Ascending aorta (tissue), 2 donors: ENCODE measurements at regions not wholly inside any gene's neighbourhood (a gene's known extent, or its start where the extent isn't known, plus 50 kb on each side); places are given as distances from the start of the nearest gene placed in this dataset.
"Not testable (repeated sequence)": the region's sequence is repeated elsewhere in the genome, so short reads cannot be mapped to it uniquely, and the experiment has no call there.

Experiments
- DNase-seq, 2 donors: peaks; one replicate each; pipeline ENCODE4 v3.0.0-alpha.2; 2019; ENCODE audit warnings: low spot score in 2 of 2
- H3K27ac ChIP-seq, 2 donors: fragments of 200-600 bp; sonication (generic); one replicate each; pipeline ENCODE4 v1.5.1; 2016 to 2017; ENCODE audit warnings: mild to moderate bottlenecking in 1 of 2
- H3K27me3 ChIP-seq: fragments of 200-600 bp; sonication (generic); one replicate; pipeline ENCODE4 v1.5.1; 2017
- H3K36me3 ChIP-seq, 2 donors: fragments of 200-600 bp; sonication (generic); one replicate each; pipeline ENCODE4 v1.5.1; 2016
- H3K4me1 ChIP-seq, 2 donors: fragments of 200-600 bp; sonication (generic); one replicate each; pipeline ENCODE4 v1.5.1; 2016 to 2017; ENCODE audit warnings: mild to moderate bottlenecking in 1 of 2
- H3K4me3 ChIP-seq, 2 donors: fragments of 200-600 bp; sonication (generic); one replicate each; pipeline ENCODE4 v1.5.1; 2016 to 2017; ENCODE audit warnings: mild to moderate bottlenecking in 1 of 2
- H3K9me3 ChIP-seq, 2 donors: fragments of 200-600 bp; sonication (generic); one replicate each; pipeline ENCODE4 v1.5.1; 2016
- intact Hi-C: fragments of 100-400 bp; cut with DNase I; formaldehyde crosslinking; loops from one replicate; pipeline ENCODE4 v1.15.1; 2023
- TF ChIP-seq, protein P1 (sequence below), 3 experiments: fragments of 200-600 bp in 2 of 3; fragments of 450-650 bp in 1 of 3; sonication (generic) in 2 of 3; IDR thresholded peaks; one replicate each; pipeline ENCODE4 v1.5.1; 2016 to 2019; ENCODE audit warnings: antibody characterized with exemption in 3 of 3, mild to moderate bottlenecking in 1 of 3, moderate library complexity in 1 of 3

DNA sequence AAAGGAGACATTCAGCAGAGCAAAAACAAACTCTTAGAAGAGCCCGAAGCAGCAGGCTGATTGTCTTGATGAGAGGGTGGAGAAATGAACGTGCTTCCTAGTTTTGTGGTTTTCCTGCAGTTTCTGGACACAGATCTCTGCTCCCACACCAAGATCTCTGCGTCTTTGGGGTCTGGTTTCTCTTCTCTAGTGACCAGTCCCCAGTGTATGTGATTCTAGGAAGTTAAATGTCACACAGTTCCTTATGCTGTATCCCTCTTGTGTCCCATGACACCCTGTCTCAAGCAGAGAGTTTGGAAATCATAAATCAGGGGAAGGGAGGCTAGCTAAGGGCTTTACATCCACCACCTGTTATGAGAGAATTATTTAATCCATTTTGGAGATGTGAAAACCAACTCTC lies 55.4 kb upstream of the KLF14 start:
- DNase-seq = no peak
- Histone ChIP-seq H3K9me3 (no peaks in the 10 kb centered on the region), H3K36me3 (no peaks in the 10 kb centered on the region), H3K27ac (no peak overlapping the region), H3K4me3 (no peak overlapping the region), H3K4me1 (no peaks in the 10 kb centered on the region), H3K27me3 (no peaks in the 10 kb centered on the region)
- intact Hi-C loops = no loop called here
- TF ChIP-seq, protein P1, sequence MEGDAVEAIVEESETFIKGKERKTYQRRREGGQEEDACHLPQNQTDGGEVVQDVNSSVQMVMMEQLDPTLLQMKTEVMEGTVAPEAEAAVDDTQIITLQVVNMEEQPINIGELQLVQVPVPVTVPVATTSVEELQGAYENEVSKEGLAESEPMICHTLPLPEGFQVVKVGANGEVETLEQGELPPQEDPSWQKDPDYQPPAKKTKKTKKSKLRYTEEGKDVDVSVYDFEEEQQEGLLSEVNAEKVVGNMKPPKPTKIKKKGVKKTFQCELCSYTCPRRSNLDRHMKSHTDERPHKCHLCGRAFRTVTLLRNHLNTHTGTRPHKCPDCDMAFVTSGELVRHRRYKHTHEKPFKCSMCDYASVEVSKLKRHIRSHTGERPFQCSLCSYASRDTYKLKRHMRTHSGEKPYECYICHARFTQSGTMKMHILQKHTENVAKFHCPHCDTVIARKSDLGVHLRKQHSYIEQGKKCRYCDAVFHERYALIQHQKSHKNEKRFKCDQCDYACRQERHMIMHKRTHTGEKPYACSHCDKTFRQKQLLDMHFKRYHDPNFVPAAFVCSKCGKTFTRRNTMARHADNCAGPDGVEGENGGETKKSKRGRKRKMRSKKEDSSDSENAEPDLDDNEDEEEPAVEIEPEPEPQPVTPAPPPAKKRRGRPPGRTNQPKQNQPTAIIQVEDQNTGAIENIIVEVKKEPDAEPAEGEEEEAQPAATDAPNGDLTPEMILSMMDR (IDR thresholded peaks at IDR 0.05) = no peak

DNA sequence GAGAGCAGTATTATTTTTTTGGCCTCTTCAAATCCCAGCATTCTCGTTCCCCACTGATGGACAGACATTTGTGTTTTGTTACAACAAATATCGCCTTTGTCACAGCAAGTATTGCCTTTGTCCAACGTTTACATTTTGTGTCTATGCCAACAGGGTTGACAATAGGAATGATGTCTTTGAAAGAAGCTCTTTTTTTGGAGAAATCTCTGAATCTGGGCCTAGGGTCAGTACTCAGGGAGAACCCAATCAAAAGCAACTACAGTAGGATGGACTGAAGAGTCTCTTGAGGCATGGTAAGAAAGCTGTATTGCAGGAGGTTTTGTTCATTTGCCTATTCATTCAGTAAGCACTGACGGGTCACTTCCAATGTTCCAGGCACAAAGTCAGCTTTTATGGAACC lies 57.7 kb upstream of the KLF14 start:
- Histone ChIP-seq H3K4me1 (no peaks in the 10 kb centered on the region), H3K4me3 (no peak overlapping the region), H3K27me3 (no peaks in the 10 kb centered on the region), H3K36me3 (no peaks in the 10 kb centered on the region), H3K9me3 (no peaks in the 10 kb centered on the region), H3K27ac (no peak overlapping the region)
- TF ChIP-seq, protein P1 (IDR thresholded peaks at IDR 0.05) = no peak
- no peak for DNase-seq
- intact Hi-C loops = no loop called here

DNA sequence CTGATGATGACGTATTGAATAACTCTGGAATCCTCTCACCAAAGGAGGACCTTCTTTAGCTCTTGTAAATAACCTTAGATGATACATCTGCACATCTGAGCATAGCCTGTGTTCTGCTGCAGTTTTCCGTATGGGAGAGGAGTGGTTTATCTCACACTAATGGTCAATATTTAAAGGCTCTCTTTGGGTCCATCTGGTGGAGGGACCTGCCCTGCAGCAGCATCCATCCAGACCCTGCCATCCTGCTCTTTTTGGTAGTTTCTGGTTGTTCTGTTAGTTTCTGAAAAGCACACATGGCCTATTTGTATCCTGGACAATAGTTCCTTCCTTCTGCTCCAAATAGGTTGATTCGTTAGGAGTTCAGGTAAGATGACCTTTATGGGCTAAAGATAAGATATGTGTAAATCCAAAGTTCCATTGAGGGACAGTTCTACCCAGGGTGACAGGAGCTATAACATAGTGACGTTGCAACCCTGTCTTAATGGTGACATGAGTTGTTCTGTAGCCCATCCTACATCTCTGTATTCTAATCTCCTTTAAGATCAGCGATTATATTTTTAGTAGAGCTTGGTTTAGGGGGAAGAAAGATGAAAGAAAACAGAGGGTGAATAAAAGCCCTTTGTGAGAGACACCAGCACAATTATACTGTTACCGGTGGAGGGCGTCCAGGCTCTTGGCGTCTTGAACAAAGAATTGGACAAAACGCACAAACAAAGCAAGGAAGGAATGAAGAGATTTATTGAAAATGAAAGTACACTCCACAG lies 60.0 kb upstream of the KLF14 start:
- H3K4me3 ChIP-seq = no peak overlapping the region
- no peaks in the 10 kb centered on the region for H3K9me3 ChIP-seq
- H3K27me3 ChIP-seq = no peaks in the 10 kb centered on the region
- no peaks in the 10 kb centered on the region for H3K4me1 ChIP-seq
- DNase-seq = no peak
- H3K36me3 ChIP-seq = no peaks in the 10 kb centered on the region
- intact Hi-C loops = no loop called here
- H3K27ac ChIP-seq = no peak overlapping the region
- TF ChIP-seq, protein P1 (IDR thresholded peaks at IDR 0.05) = no peak

DNA sequence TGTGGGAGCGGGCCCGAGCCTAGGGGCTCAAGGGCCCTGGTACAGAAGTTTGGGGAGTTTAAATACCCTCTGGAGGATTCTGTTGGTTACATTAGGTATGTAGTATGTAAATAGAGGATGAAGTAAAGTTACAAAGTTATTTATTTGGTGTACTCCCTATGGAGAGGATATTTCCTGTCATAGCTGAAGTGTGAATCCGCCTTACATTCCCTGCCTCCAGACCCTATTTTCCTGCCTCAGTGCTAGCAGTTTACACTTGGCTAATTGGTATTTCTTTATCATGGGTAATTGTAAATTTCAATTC lies 60.6 kb upstream of the KLF14 start:
- H3K36me3 ChIP-seq = no peaks in the 10 kb centered on the region
- no peaks in the 10 kb centered on the region for H3K27me3 ChIP-seq
- no peaks in the 10 kb centered on the region for H3K4me1 ChIP-seq
- no peak overlapping the region for H3K4me3 ChIP-seq
- TF ChIP-seq, protein P1 (IDR thresholded peaks at IDR 0.05) = no peak
- intact Hi-C loops = no loop called here
- no peak for DNase-seq
- H3K9me3 ChIP-seq = no peaks in the 10 kb centered on the region
- no peak overlapping the region for H3K27ac ChIP-seq

DNA sequence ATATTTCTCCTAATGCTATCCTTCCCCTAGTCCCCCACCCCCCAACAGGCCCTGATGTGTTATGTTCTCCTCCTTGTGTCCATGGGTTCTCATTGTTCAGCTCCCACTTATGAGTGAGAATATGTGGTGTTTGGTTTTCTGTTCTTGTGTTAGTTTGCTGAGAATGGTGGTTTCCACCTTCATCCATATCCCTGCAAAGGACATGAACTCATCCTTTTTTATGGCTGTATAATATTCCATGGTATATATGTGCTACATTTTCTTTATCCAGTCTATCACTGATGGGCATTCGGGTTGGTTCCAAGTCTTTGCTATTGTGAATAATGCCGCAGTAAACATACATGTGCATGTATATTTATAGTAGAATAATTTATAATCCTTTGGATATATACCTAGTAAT lies 62.4 kb upstream of the KLF14 start:
- H3K4me3 ChIP-seq, H3K36me3 ChIP-seq, H3K27me3 ChIP-seq, DNase-seq, H3K27ac ChIP-seq, H3K9me3 ChIP-seq, H3K4me1 ChIP-seq, intact Hi-C loops: not testable (repeated sequence)

DNA sequence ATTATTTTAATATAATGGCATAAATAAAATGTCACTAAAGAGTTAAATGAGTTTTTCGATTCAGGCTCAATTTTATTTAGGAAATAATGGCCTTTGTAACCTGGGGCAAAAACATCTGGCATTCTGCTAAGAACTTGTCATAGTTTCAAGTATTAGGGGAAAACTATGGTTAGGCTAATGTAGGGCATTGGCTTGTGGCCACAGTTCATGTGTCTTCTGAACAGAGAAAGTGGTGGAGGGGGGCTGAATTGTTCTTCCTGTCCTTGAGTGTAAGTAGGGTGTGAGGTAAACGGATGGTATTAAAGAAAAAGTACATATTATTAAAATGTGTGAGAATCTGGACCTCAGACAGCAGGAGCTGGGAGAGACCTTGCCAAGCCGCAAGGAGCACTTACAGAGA lies 69.1 kb upstream of the KLF14 start:
- Histone ChIP-seq H3K27ac (no peak overlapping the region), H3K9me3 (no peaks in the 10 kb centered on the region), H3K4me1 (no peaks in the 10 kb centered on the region), H3K4me3 (no peak overlapping the region), H3K36me3 (no peaks in the 10 kb centered on the region), H3K27me3 (peaks cover 4% of the 10 kb centered on the region)
- intact Hi-C loops = no loop called here
- TF ChIP-seq, protein P1 (IDR thresholded peaks at IDR 0.05) = no peak
- no peak for DNase-seq
